ENCODE measurements at regions not wholly inside any gene's neighbourhood (a gene's known extent, or its start where the extent isn't known, plus 50 kb on each side); places are given as distances from the start of the nearest gene placed in this dataset.

DNA sequence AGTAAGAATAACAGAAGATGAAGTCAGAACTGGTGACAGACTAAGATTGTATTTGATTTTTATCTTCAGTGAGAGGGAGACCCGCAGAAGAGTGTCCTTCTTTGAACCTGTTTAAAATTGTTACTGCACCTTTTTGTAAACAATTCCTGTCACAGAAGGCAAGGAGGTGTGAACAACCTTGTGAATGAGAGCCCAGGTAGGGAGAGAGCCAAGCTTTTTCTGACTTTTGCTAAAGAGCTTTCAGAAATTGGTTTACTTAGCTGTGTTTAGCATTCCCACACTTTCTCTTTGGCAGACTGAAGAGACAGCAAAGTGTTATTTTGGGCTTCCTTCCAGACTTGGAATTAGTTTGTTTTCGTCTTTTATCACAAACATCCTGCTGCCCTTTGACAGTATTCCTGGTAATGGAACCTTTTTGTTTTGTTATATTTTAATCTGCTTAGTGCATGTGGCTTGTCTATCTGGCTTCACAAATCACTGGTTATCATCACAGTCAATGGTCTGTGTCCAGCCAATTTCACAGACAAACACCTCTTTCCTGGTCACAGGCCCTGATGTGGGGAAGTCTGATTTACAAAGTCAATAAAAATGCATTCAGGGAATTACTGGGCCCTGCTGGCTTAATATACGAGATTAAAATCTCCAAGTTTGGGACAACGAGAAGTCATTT is 85.7 kb upstream of the HS3ST2 start:
- peaks cover 3% of the 10 kb centered on the region for H3K4me1 ChIP-seq (ENCODE audit: control insufficient read depth, low read depth, low read length)
- no peaks in the 10 kb centered on the region for H3K9me3 ChIP-seq (ENCODE audit: control insufficient read depth, low read depth, low read length)
- H3K4me3 ChIP-seq (ENCODE audit: low read length), result no peak overlapping the region
- H3K9ac ChIP-seq (ENCODE audit: low read length), result no peak overlapping the region
- no peaks in the 10 kb centered on the region for H3K27me3 ChIP-seq (ENCODE audit: control insufficient read depth, insufficient read depth, low read length)
- no peak overlapping the region for H3K27ac ChIP-seq (ENCODE audit: low read length)
- H3K36me3 ChIP-seq (ENCODE audit: control insufficient read depth, low read depth, low read length), result no peaks in the 10 kb centered on the region

DNA sequence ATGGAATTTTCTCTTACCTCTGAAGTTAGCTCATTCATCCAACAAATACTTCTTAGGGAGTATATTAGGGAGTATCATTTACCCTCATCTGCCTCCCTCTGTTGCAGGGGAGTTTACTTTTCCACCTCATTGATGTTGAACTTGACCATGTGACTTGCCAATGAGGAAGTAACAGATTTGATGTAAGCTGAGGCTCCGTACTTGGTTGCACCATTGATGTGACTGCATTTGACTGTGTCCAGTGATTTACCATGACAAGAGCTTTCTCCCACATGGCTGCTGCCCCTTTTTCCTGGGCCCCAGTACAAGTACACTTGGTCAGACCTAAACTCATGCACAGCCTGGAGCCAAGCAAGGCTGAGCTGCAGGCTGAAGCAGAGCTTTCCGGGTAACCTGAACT is 81.6 kb upstream of the HS3ST2 start:
- Histone ChIP-seq H3K4me3 (ENCODE audit: low read length) (no peak overlapping the region), H3K27me3 (ENCODE audit: control insufficient read depth, insufficient read depth, low read length) (no peaks in the 10 kb centered on the region)

DNA sequence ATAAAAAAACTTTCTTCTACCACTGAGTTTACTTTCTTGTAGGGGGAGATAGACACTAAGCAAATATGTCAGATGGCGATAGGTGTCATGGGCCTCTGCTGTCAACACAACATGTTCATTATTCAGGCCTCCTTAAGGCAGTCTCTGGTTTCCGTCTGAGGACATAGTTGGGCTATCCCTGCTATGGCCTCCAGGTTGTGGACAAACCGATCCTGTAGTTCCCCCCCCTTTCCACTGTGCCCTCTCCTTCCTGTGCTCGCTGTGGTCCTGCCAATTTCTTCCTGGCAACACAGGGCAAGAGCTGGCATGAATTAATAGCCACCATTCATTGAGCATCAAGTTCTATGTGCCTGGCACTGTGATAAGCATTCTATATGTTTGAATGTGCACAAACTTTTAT is 81.0 kb upstream of the HS3ST2 start:
- Histone ChIP-seq H3K9me3 (ENCODE audit: control insufficient read depth, low read depth, low read length) (no peaks in the 10 kb centered on the region), H3K9ac (ENCODE audit: low read length) (no peak overlapping the region), H3K36me3 (ENCODE audit: control insufficient read depth, low read depth, low read length) (no peaks in the 10 kb centered on the region), H3K27ac (ENCODE audit: low read length) (no peak overlapping the region), H3K27me3 (ENCODE audit: control insufficient read depth, insufficient read depth, low read length) (no peaks in the 10 kb centered on the region), H3K4me1 (ENCODE audit: control insufficient read depth, low read depth, low read length) (peaks cover 3% of the 10 kb centered on the region), H3K4me3 (ENCODE audit: low read length) (no peak overlapping the region)

More for the DNA sequence above, 81.6 kb upstream of the HS3ST2 start:
- H3K9ac ChIP-seq (ENCODE audit: low read length), result no peak overlapping the region
- H3K9me3 ChIP-seq (ENCODE audit: control insufficient read depth, low read depth, low read length), result no peaks in the 10 kb centered on the region
- no peaks in the 10 kb centered on the region for H3K36me3 ChIP-seq (ENCODE audit: control insufficient read depth, low read depth, low read length)
- H3K27ac ChIP-seq (ENCODE audit: low read length), result no peak overlapping the region
- peaks cover 3% of the 10 kb centered on the region for H3K4me1 ChIP-seq (ENCODE audit: control insufficient read depth, low read depth, low read length)

DNA sequence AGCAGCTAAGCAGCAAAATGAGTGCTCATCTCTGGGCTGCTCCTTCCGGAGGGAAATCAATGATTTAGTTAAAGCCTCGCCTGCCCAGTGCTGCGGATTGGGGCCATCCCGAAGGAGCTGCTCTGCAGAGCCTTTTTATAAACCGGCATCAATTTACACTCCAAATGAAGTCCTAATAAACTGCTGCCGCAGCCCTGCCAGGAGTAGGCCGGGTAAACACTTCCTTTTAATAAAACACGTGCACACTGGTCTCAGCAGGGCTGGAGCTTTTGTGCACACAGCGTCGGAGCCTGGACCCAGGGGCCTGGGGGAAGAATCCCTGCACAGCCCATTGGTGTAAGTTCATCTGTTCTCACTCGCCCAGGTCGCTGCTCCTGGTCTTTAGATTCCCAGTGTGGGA is 79.6 kb upstream of the HS3ST2 start:
- Histone ChIP-seq H3K9ac (ENCODE audit: low read length) (no peak overlapping the region), H3K27me3 (ENCODE audit: control insufficient read depth, insufficient read depth, low read length) (no peaks in the 10 kb centered on the region), H3K27ac (ENCODE audit: low read length) (no peak overlapping the region), H3K36me3 (ENCODE audit: control insufficient read depth, low read depth, low read length) (no peaks in the 10 kb centered on the region), H3K9me3 (ENCODE audit: control insufficient read depth, low read depth, low read length) (no peaks in the 10 kb centered on the region), H3K4me3 (ENCODE audit: low read length) (no peak overlapping the region), H3K4me1 (ENCODE audit: control insufficient read depth, low read depth, low read length) (peaks cover 3% of the 10 kb centered on the region)

DNA sequence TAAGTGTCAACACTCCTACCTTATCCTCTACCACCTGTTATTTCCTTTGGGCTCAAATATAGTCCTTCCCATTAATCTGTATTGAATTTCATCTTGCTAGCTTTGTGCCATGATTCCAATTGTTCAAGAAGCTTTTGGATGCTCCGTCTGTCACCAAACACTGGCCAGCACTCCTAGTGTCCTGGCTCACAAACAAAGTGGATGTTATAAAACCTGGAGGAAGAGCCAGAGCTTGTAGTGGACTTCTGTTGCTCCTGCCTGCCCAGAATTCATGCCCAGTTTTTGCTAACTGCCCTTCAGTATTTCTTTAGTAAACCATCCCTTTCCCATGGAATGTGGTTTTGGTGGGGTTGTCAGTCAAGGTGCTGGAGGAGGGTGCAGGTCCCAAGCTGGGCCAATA is 77.2 kb upstream of the HS3ST2 start:
- peaks cover 3% of the 10 kb centered on the region for H3K4me1 ChIP-seq (ENCODE audit: control insufficient read depth, low read depth, low read length)
- no peak overlapping the region for H3K27ac ChIP-seq (ENCODE audit: low read length)
- H3K27me3 ChIP-seq (ENCODE audit: control insufficient read depth, insufficient read depth, low read length), result no peaks in the 10 kb centered on the region
- no peaks in the 10 kb centered on the region for H3K36me3 ChIP-seq (ENCODE audit: control insufficient read depth, low read depth, low read length)
- no peak overlapping the region for H3K4me3 ChIP-seq (ENCODE audit: low read length)
- H3K9ac ChIP-seq (ENCODE audit: low read length), result no peak overlapping the region
- H3K9me3 ChIP-seq (ENCODE audit: control insufficient read depth, low read depth, low read length), result no peaks in the 10 kb centered on the region

DNA sequence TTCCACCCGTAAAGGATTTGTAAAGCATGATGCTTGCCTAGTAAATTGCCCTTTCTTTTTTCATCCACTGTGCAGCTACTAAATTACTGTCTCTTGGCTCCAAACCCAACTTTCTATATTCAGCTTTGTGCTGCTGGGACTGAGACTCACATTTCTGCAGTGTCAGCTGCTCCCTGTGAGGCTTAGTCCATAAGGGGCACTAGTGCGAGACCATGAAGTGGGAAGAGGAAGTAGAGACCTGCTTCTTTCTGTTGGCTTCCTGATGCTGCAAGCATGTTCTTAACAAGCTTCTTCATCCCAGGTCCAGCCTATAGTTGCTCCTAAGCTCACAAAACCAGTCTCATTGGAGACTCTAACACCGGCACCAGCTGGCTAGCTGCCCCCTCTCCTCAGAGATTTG is 74.9 kb upstream of the HS3ST2 start:
- no peak overlapping the region for H3K4me3 ChIP-seq (ENCODE audit: low read length)
- no peak overlapping the region for H3K9ac ChIP-seq (ENCODE audit: low read length)
- peaks cover 5% of the 10 kb centered on the region for H3K4me1 ChIP-seq (ENCODE audit: control insufficient read depth, low read depth, low read length)
- no peaks in the 10 kb centered on the region for H3K36me3 ChIP-seq (ENCODE audit: control insufficient read depth, low read depth, low read length)
- H3K9me3 ChIP-seq (ENCODE audit: control insufficient read depth, low read depth, low read length), result no peaks in the 10 kb centered on the region
- H3K27me3 ChIP-seq (ENCODE audit: control insufficient read depth, insufficient read depth, low read length), result no peaks in the 10 kb centered on the region
- no peak overlapping the region for H3K27ac ChIP-seq (ENCODE audit: low read length)

DNA sequence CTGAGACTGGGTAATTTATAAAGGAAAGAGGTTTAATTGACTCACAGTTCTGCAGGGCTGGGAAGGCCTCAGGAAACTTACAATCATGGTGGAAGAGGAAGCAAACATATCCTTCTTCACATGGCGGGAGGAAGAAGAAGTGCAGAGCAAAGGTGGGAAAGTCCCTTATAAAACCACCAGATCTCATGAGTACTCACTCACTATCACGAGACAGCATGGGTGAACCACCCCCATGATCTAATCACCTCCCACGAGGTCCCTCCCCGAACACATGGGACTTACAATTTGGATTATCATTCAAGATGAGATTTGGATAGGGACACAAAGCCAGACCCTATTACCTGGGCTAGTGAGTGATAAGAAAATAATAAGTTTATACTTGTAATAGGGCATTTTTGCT is 70.6 kb upstream of the HS3ST2 start:
- H3K27ac ChIP-seq (ENCODE audit: low read length), result no peak overlapping the region
- H3K9ac ChIP-seq (ENCODE audit: low read length), result no peak overlapping the region
- H3K9me3 ChIP-seq (ENCODE audit: control insufficient read depth, low read depth, low read length), result no peaks in the 10 kb centered on the region
- H3K27me3 ChIP-seq (ENCODE audit: control insufficient read depth, insufficient read depth, low read length), result no peaks in the 10 kb centered on the region
- H3K36me3 ChIP-seq (ENCODE audit: control insufficient read depth, low read depth, low read length), result no peaks in the 10 kb centered on the region
- H3K4me3 ChIP-seq (ENCODE audit: low read length), result no peak overlapping the region
- H3K4me1 ChIP-seq (ENCODE audit: control insufficient read depth, low read depth, low read length), result peaks cover 5% of the 10 kb centered on the region

DNA sequence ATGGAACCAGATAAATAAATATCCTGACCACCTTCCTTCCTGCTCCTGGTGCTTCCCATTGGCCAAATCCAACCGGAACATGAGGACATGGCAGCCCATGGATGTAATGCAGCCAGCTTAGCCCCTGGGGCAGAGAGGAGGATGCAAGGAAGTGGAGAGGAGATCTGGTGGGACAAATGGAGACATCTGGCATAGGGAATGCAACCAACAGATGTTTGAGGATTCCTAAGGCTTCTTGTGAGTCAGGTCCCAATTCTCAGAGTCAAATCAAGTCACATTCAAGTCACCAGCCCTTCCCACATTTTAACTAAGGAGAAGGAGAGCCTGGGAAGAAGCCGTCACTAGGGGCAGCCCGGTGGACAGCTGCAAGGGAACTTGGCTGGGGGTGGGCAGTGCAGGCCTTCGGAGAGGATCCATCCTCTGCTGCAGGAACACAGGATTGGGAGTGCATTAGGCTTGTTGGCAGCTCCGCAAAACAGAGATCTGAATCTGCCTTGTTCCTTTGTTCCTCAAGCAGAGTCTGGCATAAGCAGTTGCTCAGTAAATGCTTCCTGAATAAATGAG is 62.8 kb upstream of the HS3ST2 start:
- no peak overlapping the region for H3K4me3 ChIP-seq (ENCODE audit: low read length)
- no peak overlapping the region for H3K27ac ChIP-seq (ENCODE audit: low read length)
- H3K9me3 ChIP-seq (ENCODE audit: control insufficient read depth, low read depth, low read length), result no peaks in the 10 kb centered on the region
- no peaks in the 10 kb centered on the region for H3K36me3 ChIP-seq (ENCODE audit: control insufficient read depth, low read depth, low read length)
- H3K27me3 ChIP-seq (ENCODE audit: control insufficient read depth, insufficient read depth, low read length), result no peaks in the 10 kb centered on the region
- H3K4me1 ChIP-seq (ENCODE audit: control insufficient read depth, low read depth, low read length), result no peaks in the 10 kb centered on the region
- no peak overlapping the region for H3K9ac ChIP-seq (ENCODE audit: low read length)

DNA sequence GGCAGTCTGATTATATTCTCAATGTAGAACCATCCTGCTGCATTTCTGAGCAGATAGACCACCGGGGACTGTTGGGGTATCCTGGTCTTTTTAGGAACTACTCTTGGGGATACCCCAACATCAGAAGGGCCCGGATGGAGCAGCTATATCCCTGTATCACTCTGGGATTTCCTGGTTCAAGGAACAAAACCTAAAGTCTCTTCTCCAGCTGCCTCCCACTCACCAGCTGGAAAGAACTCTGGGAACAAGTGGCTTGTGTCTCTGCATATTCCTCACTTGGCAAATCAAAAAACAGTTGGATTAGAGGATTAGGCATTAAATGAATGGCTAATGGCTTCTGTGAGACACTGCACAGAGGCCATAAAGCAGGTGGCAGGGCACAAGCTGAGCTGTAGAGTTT is 62.3 kb upstream of the HS3ST2 start:
- Histone ChIP-seq H3K9ac (ENCODE audit: low read length) (no peak overlapping the region), H3K27ac (ENCODE audit: low read length) (no peak overlapping the region), H3K27me3 (ENCODE audit: control insufficient read depth, insufficient read depth, low read length) (no peaks in the 10 kb centered on the region), H3K4me3 (ENCODE audit: low read length) (no peak overlapping the region), H3K4me1 (ENCODE audit: control insufficient read depth, low read depth, low read length) (no peaks in the 10 kb centered on the region), H3K9me3 (ENCODE audit: control insufficient read depth, low read depth, low read length) (no peaks in the 10 kb centered on the region), H3K36me3 (ENCODE audit: control insufficient read depth, low read depth, low read length) (no peaks in the 10 kb centered on the region)

DNA sequence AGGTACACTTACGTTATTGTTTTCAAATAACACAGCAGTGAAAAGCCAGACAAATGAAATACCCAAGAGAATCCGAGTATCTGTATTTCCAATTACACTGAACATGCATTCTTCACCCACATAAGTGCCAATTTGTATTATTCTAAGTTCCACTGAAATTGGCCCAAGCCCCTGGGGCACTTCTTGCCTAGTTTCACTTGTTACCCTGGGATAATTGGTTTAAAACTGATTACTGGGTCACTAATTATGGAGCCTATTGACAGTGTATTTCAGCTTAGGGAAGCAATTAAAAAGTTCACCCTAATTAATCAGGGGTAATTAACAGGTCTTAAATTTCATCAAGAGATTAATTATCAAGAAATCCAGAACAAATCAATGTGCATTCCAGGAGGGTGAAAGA is 60.5 kb upstream of the HS3ST2 start:
- Histone ChIP-seq H3K9ac (ENCODE audit: low read length) (no peak overlapping the region), H3K27me3 (ENCODE audit: control insufficient read depth, insufficient read depth, low read length) (no peaks in the 10 kb centered on the region), H3K4me1 (ENCODE audit: control insufficient read depth, low read depth, low read length) (no peaks in the 10 kb centered on the region), H3K4me3 (ENCODE audit: low read length) (no peak overlapping the region), H3K27ac (ENCODE audit: low read length) (no peak overlapping the region), H3K36me3 (ENCODE audit: control insufficient read depth, low read depth, low read length) (no peaks in the 10 kb centered on the region), H3K9me3 (ENCODE audit: control insufficient read depth, low read depth, low read length) (no peaks in the 10 kb centered on the region)

DNA sequence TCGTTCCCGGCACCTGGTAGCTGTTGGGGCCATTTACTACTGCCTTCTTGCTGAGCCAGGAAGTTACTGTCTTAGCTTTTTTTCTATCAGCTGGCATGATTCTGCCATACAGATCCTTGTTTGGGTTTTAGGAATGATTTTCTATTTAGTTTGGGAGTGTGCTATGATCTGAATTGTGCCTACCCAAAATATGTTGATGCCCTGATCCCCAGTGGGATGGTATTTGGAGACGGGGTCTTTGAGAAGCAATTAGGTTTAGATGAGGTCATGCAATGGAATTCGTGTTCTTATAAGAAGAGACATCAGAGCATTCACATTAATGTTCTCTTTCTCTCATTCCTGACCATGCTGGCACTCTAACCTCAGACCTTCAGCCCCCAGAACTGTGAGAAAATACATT is 59.4 kb upstream of the HS3ST2 start:
- Histone ChIP-seq H3K27me3 (ENCODE audit: control insufficient read depth, insufficient read depth, low read length) (no peaks in the 10 kb centered on the region), H3K36me3 (ENCODE audit: control insufficient read depth, low read depth, low read length) (no peaks in the 10 kb centered on the region), H3K9ac (ENCODE audit: low read length) (no peak overlapping the region), H3K9me3 (ENCODE audit: control insufficient read depth, low read depth, low read length) (no peaks in the 10 kb centered on the region), H3K4me1 (ENCODE audit: control insufficient read depth, low read depth, low read length) (no peaks in the 10 kb centered on the region), H3K4me3 (ENCODE audit: low read length) (no peak overlapping the region), H3K27ac (ENCODE audit: low read length) (no peak overlapping the region)

DNA sequence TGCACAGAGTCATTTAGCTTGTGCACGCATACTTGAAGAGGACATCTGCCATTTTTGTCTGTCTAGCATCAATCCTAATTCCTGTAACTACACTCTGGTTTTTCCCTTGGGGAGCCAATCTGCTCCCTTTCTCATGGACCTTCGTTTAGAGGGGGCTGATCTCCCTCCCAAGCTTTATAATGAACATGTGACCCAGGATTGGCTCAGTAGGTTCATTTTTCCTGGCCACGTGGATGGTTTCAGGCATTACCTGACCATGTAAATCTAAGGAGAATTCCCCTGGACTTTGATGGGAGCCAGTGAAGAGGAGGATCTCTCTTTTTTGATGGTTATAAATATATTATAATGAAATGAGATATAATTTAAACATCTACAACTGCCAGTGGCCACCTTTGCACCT is 56.8 kb upstream of the HS3ST2 start:
- Histone ChIP-seq H3K36me3 (ENCODE audit: control insufficient read depth, low read depth, low read length) (no peaks in the 10 kb centered on the region), H3K27me3 (ENCODE audit: control insufficient read depth, insufficient read depth, low read length) (no peaks in the 10 kb centered on the region), H3K4me1 (ENCODE audit: control insufficient read depth, low read depth, low read length) (no peaks in the 10 kb centered on the region), H3K9me3 (ENCODE audit: control insufficient read depth, low read depth, low read length) (no peaks in the 10 kb centered on the region), H3K4me3 (ENCODE audit: low read length) (no peak overlapping the region), H3K9ac (ENCODE audit: low read length) (no peak overlapping the region), H3K27ac (ENCODE audit: low read length) (no peak overlapping the region)
